Activated CD8-positive, alpha-beta memory T cell treated with anti-CD3 and anti-CD28 coated beads for 36 hours (primary cell): ENCODE measurements at regions not wholly inside any gene's neighbourhood (a gene's known extent, or its start where the extent isn't known, plus 50 kb on each side); places are given as distances from the start of the nearest gene placed in this dataset.
"Not testable (repeated sequence)": the region's sequence is repeated elsewhere in the genome, so short reads cannot be mapped to it uniquely, and the experiment has no call there.

ENCODE experiments used
- CTCF ChIA-PET: fragments of 350-600 bp; sonication (Branson Sonifier 250); formaldehyde crosslinking; loops from one replicate; lab custom pipeline; 2021; ENCODE audit warnings: antibody characterized with exemption; lab: Charles Lee
- POLR2A ChIA-PET: fragments of 350-600 bp; sonication (Branson Sonifier 250); formaldehyde crosslinking; loops from one replicate; lab custom pipeline; 2021; ENCODE audit warnings: antibody characterized with exemption; lab: Charles Lee

- CTCF ChIA-PET = no interaction called here
- POLR2A ChIA-PET = no interaction called here
These were observed 103.6 kb upstream of the EGFLAM start for GRCh38 chr5:38154615-38155204.

GRCh38 chr5:38151878-38152277 lies 106.5 kb upstream of the EGFLAM start:
- ChIA-PET CTCF (no interaction called here), POLR2A (no interaction called here)

- POLR2A ChIA-PET = no interaction called here
- CTCF ChIA-PET = no interaction called here
These were observed 108.6 kb upstream of the EGFLAM start for GRCh38 chr5:38149815-38150195.

GRCh38 chr5:38148021-38148625 lies 110.2 kb upstream of the EGFLAM start:
- POLR2A ChIA-PET = no interaction called here
- CTCF ChIA-PET = no interaction called here

- ChIA-PET POLR2A (no interaction called here), CTCF (no interaction called here)
These were observed 115.0 kb upstream of the EGFLAM start for GRCh38 chr5:38143384-38143783.

GRCh38 chr5:38141665-38142064 lies 116.7 kb upstream of the EGFLAM start:
- ChIA-PET POLR2A (no interaction called here), CTCF (no interaction called here)

GRCh38 chr5:38138574-38138973 lies 119.8 kb upstream of the EGFLAM start:
- POLR2A ChIA-PET = no interaction called here

GRCh38 chr5:38135486-38136039 lies 122.8 kb upstream of the EGFLAM start:
- CTCF ChIA-PET = no interaction called here
- POLR2A ChIA-PET = no interaction called here

More at GRCh38 chr5:38138574-38138973, 119.8 kb upstream of the EGFLAM start:
- CTCF ChIA-PET = no interaction called here

- CTCF ChIA-PET = no interaction called here
These were observed 123.5 kb upstream of the EGFLAM start for GRCh38 chr5:38134810-38135209.

GRCh38 chr5:38134294-38134693 lies 124.1 kb upstream of the EGFLAM start:
- CTCF ChIA-PET, POLR2A ChIA-PET: not testable (repeated sequence)

More at GRCh38 chr5:38134810-38135209, 123.5 kb upstream of the EGFLAM start:
- POLR2A ChIA-PET = no interaction called here

- POLR2A ChIA-PET = no interaction called here
- CTCF ChIA-PET = no interaction called here
These were observed 126.7 kb upstream of the EGFLAM start for GRCh38 chr5:38131686-38132085.

- CTCF ChIA-PET = no interaction called here
- POLR2A ChIA-PET = no interaction called here
These were observed 134.0 kb upstream of the EGFLAM start for GRCh38 chr5:38124321-38124720.

GRCh38 chr5:38121420-38121819 lies 136.9 kb upstream of the EGFLAM start:
- ChIA-PET POLR2A (no interaction called here), CTCF (no interaction called here)

- ChIA-PET POLR2A (no interaction called here), CTCF (no interaction called here)
These were observed 138.5 kb upstream of the EGFLAM start for GRCh38 chr5:38119836-38120235.

- POLR2A ChIA-PET = no interaction called here
- CTCF ChIA-PET = no interaction called here
These were observed 140.4 kb upstream of the EGFLAM start for GRCh38 chr5:38117784-38118479.

GRCh38 chr5:38115318-38115827 lies 143.0 kb upstream of the EGFLAM start:
- ChIA-PET POLR2A (no interaction called here), CTCF (no interaction called here)

GRCh38 chr5:38113880-38114279 lies 144.5 kb upstream of the EGFLAM start:
- ChIA-PET POLR2A (no interaction called here), CTCF (no interaction called here)

- ChIA-PET CTCF (no interaction called here), POLR2A (no interaction called here)
These were observed 144.9 kb upstream of the EGFLAM start for GRCh38 chr5:38113456-38113855.

GRCh38 chr5:38112938-38113337 lies 145.4 kb upstream of the EGFLAM start:
- ChIA-PET POLR2A (no interaction called here), CTCF (no interaction called here)

- ChIA-PET POLR2A (no interaction called here), CTCF (no interaction called here)
These were observed 148.2 kb upstream of the EGFLAM start for GRCh38 chr5:38110130-38110529.

- CTCF ChIA-PET = no interaction called here
- POLR2A ChIA-PET = no interaction called here
These were observed 151.3 kb upstream of the EGFLAM start for GRCh38 chr5:38107096-38107495.
